GM12873 (cell line): ENCODE measurements at regions not wholly inside any gene's neighbourhood (a gene's known extent, or its start where the extent isn't known, plus 50 kb on each side); places are given as distances from the start of the nearest gene placed in this dataset.

Experiments
- CTCF ChIP-seq: IDR thresholded peaks from 2 replicates; pipeline ENCODE4 v1.5.1; 2012; ENCODE audit warnings: low read depth, mild to moderate bottlenecking, moderate library complexity, low read length, control low read depth; ENCODE audit not compliant: insufficient read depth; ENCODE audit errors: missing control alignments

- no peak for TF ChIP-seq CTCF
These were observed 175.9 kb upstream of the BMP4 start for GRCh38 chr14:54132496-54132895.

DNA sequence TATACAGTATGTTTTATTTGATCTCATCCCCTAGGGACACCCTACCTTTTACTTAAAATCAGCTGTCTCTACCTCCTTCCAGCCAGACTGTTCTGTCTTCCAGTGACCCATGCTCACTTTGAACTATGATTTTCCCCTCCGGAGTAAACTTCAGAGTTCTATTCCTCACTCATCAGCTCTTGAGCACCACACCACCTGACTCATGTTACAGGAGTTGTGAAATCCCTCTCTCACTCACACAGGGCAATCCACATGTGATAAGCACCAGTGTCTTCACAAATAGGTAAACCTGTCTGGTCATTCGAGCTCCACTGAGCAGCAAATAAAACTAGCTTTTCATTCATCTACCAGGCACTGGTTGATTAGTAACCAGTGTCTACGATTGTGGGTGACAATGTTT is 177.3 kb upstream of the BMP4 start:
- no peak for TF ChIP-seq CTCF

GRCh38 chr14:54135804-54136280 is 179.2 kb upstream of the BMP4 start:
- no peak for TF ChIP-seq CTCF

GRCh38 chr14:54136894-54137613 is 180.4 kb upstream of the BMP4 start:
- TF ChIP-seq CTCF: no peak

DNA sequence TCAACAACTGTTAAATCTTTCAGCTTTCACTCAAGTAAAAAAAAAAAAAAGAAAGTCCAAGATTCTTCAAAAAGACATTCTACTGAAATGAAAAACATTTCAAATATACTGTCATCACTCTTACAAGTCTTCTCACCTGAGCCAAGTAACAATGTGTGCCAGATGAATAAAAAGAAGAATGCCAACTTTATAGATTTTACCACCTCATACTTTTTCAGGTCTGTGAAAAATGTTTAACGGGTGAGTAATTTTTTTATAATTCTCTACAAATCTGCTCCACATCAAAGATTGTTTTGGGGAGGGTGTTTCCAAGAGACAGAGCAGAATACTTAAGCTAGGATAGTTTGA is 181.0 kb upstream of the BMP4 start:
- no peak for TF ChIP-seq CTCF

- no peak for TF ChIP-seq CTCF
These were observed 181.4 kb upstream of the BMP4 start for GRCh38 chr14:54138024-54138353.

- no peak for TF ChIP-seq CTCF
These were observed 181.9 kb upstream of the BMP4 start for GRCh38 chr14:54138354-54139038.
